ENCODE measurements at regions not wholly inside any gene's neighbourhood (a gene's known extent, or its start where the extent isn't known, plus 50 kb on each side); places are given as distances from the start of the nearest gene placed in this dataset.
"Not testable (repeated sequence)": the region's sequence is repeated elsewhere in the genome, so short reads cannot be mapped to it uniquely, and the experiment has no call there.

- no peak for DNase-seq (ENCODE audit: low spot score)
Observed at GRCh38 chr5:56732121-56732520, 83.2 kb upstream of the MAP3K1 start.

GRCh38 chr5:56731473-56731872 lies 83.9 kb upstream of the MAP3K1 start:
- not testable (repeated sequence) for DNase-seq (ENCODE audit: low spot score)

GRCh38 chr5:56729488-56729887 lies 85.9 kb upstream of the MAP3K1 start:
- no peak for DNase-seq (ENCODE audit: low spot score)

- DNase-seq (ENCODE audit: low spot score) = no peak
Observed at GRCh38 chr5:56725711-56726411, 89.5 kb upstream of the MAP3K1 start.

GRCh38 chr5:56724857-56725256 lies 90.5 kb upstream of the MAP3K1 start:
- not testable (repeated sequence) for DNase-seq (ENCODE audit: low spot score)

GRCh38 chr5:56722317-56722716 lies 93.0 kb upstream of the MAP3K1 start:
- DNase-seq (ENCODE audit: low spot score) = no peak

GRCh38 chr5:56717253-56717987 lies 97.9 kb upstream of the MAP3K1 start:
- no peak for DNase-seq (ENCODE audit: low spot score)

- no peak for DNase-seq (ENCODE audit: low spot score)
Observed at GRCh38 chr5:56715986-56716385, 99.4 kb upstream of the MAP3K1 start.

GRCh38 chr5:56712895-56713591 lies 102.3 kb upstream of the MAP3K1 start:
- no peak for DNase-seq (ENCODE audit: low spot score)

- no peak for DNase-seq (ENCODE audit: low spot score)
Observed at GRCh38 chr5:56710826-56711590, 104.3 kb upstream of the MAP3K1 start.

- DNase-seq (ENCODE audit: low spot score) = no peak
Observed at GRCh38 chr5:56706504-56706903, 108.8 kb upstream of the MAP3K1 start.

- DNase-seq (ENCODE audit: low spot score) = no peak
Observed at GRCh38 chr5:56705217-56705616, 110.1 kb upstream of the MAP3K1 start.

GRCh38 chr5:56703952-56704351 lies 111.4 kb upstream of the MAP3K1 start:
- DNase-seq (ENCODE audit: low spot score) = no peak

GRCh38 chr5:56700711-56701110 lies 114.6 kb upstream of the MAP3K1 start:
- DNase-seq (ENCODE audit: low spot score) = no peak

GRCh38 chr5:56699538-56699937 lies 115.8 kb upstream of the MAP3K1 start:
- no peak for DNase-seq (ENCODE audit: low spot score)

GRCh38 chr5:56698463-56699381 lies 116.6 kb upstream of the MAP3K1 start:
- DNase-seq (ENCODE audit: low spot score) = no peak

- DNase-seq (ENCODE audit: low spot score) = no peak
Observed at GRCh38 chr5:56696900-56697299, 118.4 kb upstream of the MAP3K1 start.

GRCh38 chr5:56693220-56693579 lies 122.1 kb upstream of the MAP3K1 start:
- no peak for DNase-seq (ENCODE audit: low spot score)

- no peak for DNase-seq (ENCODE audit: low spot score)
Observed at GRCh38 chr5:56692359-56693219, 122.8 kb upstream of the MAP3K1 start.

GRCh38 chr5:56688402-56688801 lies 126.9 kb upstream of the MAP3K1 start:
- no peak for DNase-seq (ENCODE audit: low spot score)
